RWPE2 (cell line): ENCODE measurements at regions not wholly inside any gene's neighbourhood (a gene's known extent, or its start where the extent isn't known, plus 50 kb on each side); places are given as distances from the start of the nearest gene placed in this dataset.

Experiments
- ATAC-seq: fragments of 200-7000 bp; cut with Tn5 transposase; 3 replicates; pipeline ENCODE4 v1.9.1; 2021; ENCODE audit warnings: low read depth
- DNase-seq: peaks from one replicate; pipeline ENCODE4 v3.0.0-alpha.2; 2020; ENCODE audit warnings: low spot score
- H3K27ac ChIP-seq: fragments of 450-650 bp; 2 replicates; pipeline ENCODE4 v1.5.1; 2017; ENCODE audit warnings: mild to moderate bottlenecking; ENCODE audit not compliant: poor library complexity, severe bottlenecking
- H3K27me3 ChIP-seq: fragments of 250-450 bp; sonication (Bioruptor Pico); 2 replicates; pipeline ENCODE4 v1.5.1; 2021; ENCODE audit warnings: mild to moderate bottlenecking, moderate library complexity; ENCODE audit not compliant: insufficient read depth, poor library complexity, severe bottlenecking
- H3K36me3 ChIP-seq: fragments of 250-450 bp; sonication (Bioruptor Pico); 2 replicates; pipeline ENCODE4 v1.5.1; 2020; ENCODE audit warnings: low read depth, mild to moderate bottlenecking, moderate library complexity
- H3K4me1 ChIP-seq: fragments of 250-450 bp; sonication (Bioruptor Pico); 2 replicates; pipeline ENCODE4 v1.5.1; 2021; ENCODE audit warnings: mild to moderate bottlenecking, moderate library complexity; ENCODE audit not compliant: insufficient read depth, poor library complexity, severe bottlenecking
- H3K4me3 ChIP-seq: fragments of 250-450 bp; sonication (Bioruptor Pico); 2 replicates; pipeline ENCODE4 v1.5.1; 2021; ENCODE audit warnings: mild to moderate bottlenecking, moderate library complexity; ENCODE audit not compliant: severe bottlenecking
- H3K9me3 ChIP-seq: fragments of 250-450 bp; sonication (Bioruptor Pico); 2 replicates; pipeline ENCODE4 v1.5.1; 2021; ENCODE audit warnings: mild to moderate bottlenecking, moderate library complexity; ENCODE audit not compliant: severe bottlenecking
- CTCF ChIP-seq: fragments of 450-650 bp; IDR thresholded peaks from one replicate; pipeline ENCODE4 v1.5.1; 2017; ENCODE audit warnings: mild to moderate bottlenecking, moderate library complexity; ENCODE audit not compliant: poor library complexity, severe bottlenecking

- Histone ChIP-seq H3K4me3 (no peak overlapping the region), H3K36me3 (no peaks in the 10 kb centered on the region), H3K4me1 (peaks cover 11% of the 10 kb centered on the region), H3K9me3 (no peaks in the 10 kb centered on the region), H3K27me3 (no peaks in the 10 kb centered on the region), H3K27ac (no peak overlapping the region)
- ATAC-seq, result peak; percentile 99
- peak; percentile 88 for DNase-seq
- no peak for TF ChIP-seq CTCF
Observed at GRCh38 chr1:47650205-47650604, 212.4 kb downstream of the FOXD2 start.

GRCh38 chr1:47650611-47651010, 212.8 kb downstream of the FOXD2 start:
- H3K36me3 ChIP-seq, result no peaks in the 10 kb centered on the region
- ATAC-seq, result no peak
- no peaks in the 10 kb centered on the region for H3K9me3 ChIP-seq
- no peak overlapping the region for H3K4me3 ChIP-seq
- DNase-seq, result no peak
- TF ChIP-seq CTCF, result no peak
- no peaks in the 10 kb centered on the region for H3K27me3 ChIP-seq
- H3K4me1 ChIP-seq, result peaks cover 11% of the 10 kb centered on the region
- H3K27ac ChIP-seq, result no peak overlapping the region

GRCh38 chr1:47651311-47652089, 213.7 kb downstream of the FOXD2 start:
- Histone ChIP-seq H3K4me3 (no peak overlapping the region), H3K27ac (no peak overlapping the region), H3K36me3 (no peaks in the 10 kb centered on the region), H3K9me3 (no peaks in the 10 kb centered on the region), H3K27me3 (no peaks in the 10 kb centered on the region), H3K4me1 (peaks cover 11% of the 10 kb centered on the region)
- ATAC-seq, result no peak
- no peak for DNase-seq
- no peak for TF ChIP-seq CTCF

- H3K4me1 ChIP-seq, result peaks cover 1% of the 10 kb centered on the region
- no peak overlapping the region for H3K27ac ChIP-seq
- peaks cover 2% of the 10 kb centered on the region for H3K27me3 ChIP-seq
- no peaks in the 10 kb centered on the region for H3K9me3 ChIP-seq
- H3K4me3 ChIP-seq, result no peak overlapping the region
- ATAC-seq, result no peak
- H3K36me3 ChIP-seq, result no peaks in the 10 kb centered on the region
- TF ChIP-seq CTCF, result no peak
- no peak for DNase-seq
Observed at GRCh38 chr1:47655521-47656300, 217.9 kb downstream of the FOXD2 start.
